ENCODE measurements at regions not wholly inside any gene's neighbourhood (a gene's known extent, or its start where the extent isn't known, plus 50 kb on each side); places are given as distances from the start of the nearest gene placed in this dataset.

- H3K36me3 ChIP-seq (replicated peaks), result no peaks in the 10 kb centered on the region
- H3K4me3 ChIP-seq (ENCODE audit: low read depth, low read length), result no peak overlapping the region
- TF ChIP-seq CTCF (IDR thresholded peaks at IDR 0.05; ENCODE audit: low read depth, low read length, missing control alignments), result no peak
- H3K27me3 ChIP-seq (replicated peaks), result no peaks in the 10 kb centered on the region
- no peak overlapping the region for H3K27ac ChIP-seq
- no peak for DNase-seq
- in situ Hi-C loops (cut with HindIII; ENCODE audit: low pct_ligation_motif_present, low sequenced_read_pairs), result no loop called here
Measured at GRCh38 chr1:55380355-55380970, 165.3 kb upstream of the USP24 start.

GRCh38 chr1:55378582-55378981, 163.4 kb upstream of the USP24 start:
- in situ Hi-C loops (cut with HindIII; ENCODE audit: low pct_ligation_motif_present, low sequenced_read_pairs), result no loop called here
- peak; percentile 26 for DNase-seq
- no peaks in the 10 kb centered on the region for H3K36me3 ChIP-seq (replicated peaks)

GRCh38 chr1:55376897-55377296, 161.7 kb upstream of the USP24 start:
- DNase-seq, result no peak
- no peaks in the 10 kb centered on the region for H3K27me3 ChIP-seq (replicated peaks)
- no peak for TF ChIP-seq CTCF (IDR thresholded peaks at IDR 0.05; ENCODE audit: low read depth, low read length, missing control alignments)
- H3K4me3 ChIP-seq (ENCODE audit: low read depth, low read length), result no peak overlapping the region
- no peak overlapping the region for H3K27ac ChIP-seq
- in situ Hi-C loops (cut with HindIII; ENCODE audit: low pct_ligation_motif_present, low sequenced_read_pairs), result no loop called here
- H3K36me3 ChIP-seq (replicated peaks), result no peaks in the 10 kb centered on the region

More at GRCh38 chr1:55378582-55378981, 163.4 kb upstream of the USP24 start:
- H3K27me3 ChIP-seq (replicated peaks), result no peaks in the 10 kb centered on the region
- no peak overlapping the region for H3K27ac ChIP-seq
- peak; percentile 86 for TF ChIP-seq CTCF (IDR thresholded peaks at IDR 0.05; ENCODE audit: low read depth, low read length, missing control alignments)
- no peak overlapping the region for H3K4me3 ChIP-seq (ENCODE audit: low read depth, low read length)

- Histone ChIP-seq H3K27ac (no peak overlapping the region), H3K36me3 (replicated peaks) (no peaks in the 10 kb centered on the region), H3K27me3 (replicated peaks) (no peaks in the 10 kb centered on the region), H3K4me3 (ENCODE audit: low read depth, low read length) (no peak overlapping the region)
- in situ Hi-C loops (cut with HindIII; ENCODE audit: low pct_ligation_motif_present, low sequenced_read_pairs), result no loop called here
- DNase-seq, result no peak
- TF ChIP-seq CTCF (IDR thresholded peaks at IDR 0.05; ENCODE audit: low read depth, low read length, missing control alignments), result peak; percentile 91
Measured at GRCh38 chr1:55375617-55376258, 160.6 kb upstream of the USP24 start.

GRCh38 chr1:55374801-55375616, 159.8 kb upstream of the USP24 start:
- in situ Hi-C loops (cut with HindIII; ENCODE audit: low pct_ligation_motif_present, low sequenced_read_pairs), result no loop called here
- H3K27ac ChIP-seq, result no peak overlapping the region
- no peak for DNase-seq

More at GRCh38 chr1:55374801-55375616, 159.8 kb upstream of the USP24 start:
- Histone ChIP-seq H3K4me3 (ENCODE audit: low read depth, low read length) (no peak overlapping the region), H3K27me3 (replicated peaks) (no peaks in the 10 kb centered on the region), H3K36me3 (replicated peaks) (no peaks in the 10 kb centered on the region)
- no peak for TF ChIP-seq CTCF (IDR thresholded peaks at IDR 0.05; ENCODE audit: low read depth, low read length, missing control alignments)
